HL-60 (cell line): ENCODE measurements at regions not wholly inside any gene's neighbourhood (a gene's known extent, or its start where the extent isn't known, plus 50 kb on each side); places are given as distances from the start of the nearest gene placed in this dataset.

Experiments used
- DNase-seq, 2 experiments: peaks; one replicate each; pipeline ENCODE4 v3.0.0-alpha.2; 2010 to 2020; ENCODE audit warnings: low read depth in 1 of 2, low spot score in 1 of 2
- H3K27ac ChIP-seq: fragments of 250-450 bp; sonication (Bioruptor Pico); replicated peaks from 2 replicates; pipeline ENCODE4 v1.5.1; 2020; ENCODE audit warnings: mild to moderate bottlenecking, moderate library complexity
- H3K27me3 ChIP-seq: fragments of 250-450 bp; sonication (Bioruptor Pico); 2 replicates; pipeline ENCODE4 v1.5.1; 2021; ENCODE audit warnings: mild to moderate bottlenecking, moderate library complexity; ENCODE audit not compliant: insufficient read depth, poor library complexity, severe bottlenecking
- H3K4me3 ChIP-seq: replicated peaks from 2 replicates; pipeline ENCODE4 v1.5.1; 2011; ENCODE audit warnings: mild to moderate bottlenecking, control low read depth, low read length; ENCODE audit not compliant: insufficient read depth
- GABPA ChIP-seq: IDR thresholded peaks from 2 replicates; pipeline ENCODE4 v1.6.1; 2012; ENCODE audit warnings: low read depth
- POLR2AphosphoS5 ChIP-seq: IDR thresholded peaks from 2 replicates; pipeline ENCODE4 v1.6.1; 2012; ENCODE audit warnings: low read depth
- SPI1 ChIP-seq: IDR thresholded peaks from 2 replicates; pipeline ENCODE4 v1.6.1; 2012; ENCODE audit warnings: low read depth, mild to moderate bottlenecking, borderline replicate concordance
- TF ChIP-seq, protein P1 (sequence below): IDR thresholded peaks from one replicate; pipeline ENCODE4 v1.5.1; 2011; ENCODE audit warnings: low read length, control low read depth, inconsistent platforms; ENCODE audit not compliant: insufficient read depth
- TF ChIP-seq, protein P2 (sequence below): IDR thresholded peaks from 2 replicates; pipeline ENCODE4 v1.6.1; 2012; ENCODE audit warnings: low read depth; ENCODE audit not compliant: insufficient replicate concordance

DNA sequence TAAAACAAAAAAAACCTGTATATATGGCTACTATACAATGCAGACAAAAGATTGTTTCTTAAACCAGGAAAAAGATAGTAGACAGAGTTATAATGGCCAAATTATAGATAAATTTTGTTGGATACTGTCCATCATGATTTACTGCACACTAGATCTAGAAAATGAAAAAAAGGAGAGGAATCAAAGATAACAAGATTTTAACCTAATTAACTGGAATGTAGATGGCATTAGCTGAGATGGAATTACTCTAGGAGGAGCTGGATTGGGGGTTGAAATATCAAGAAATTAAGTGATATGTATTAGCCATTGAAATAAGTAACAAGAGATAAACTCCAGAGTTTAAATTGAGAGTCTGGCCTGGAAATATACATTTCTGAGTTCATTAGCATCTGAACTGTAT lies 1489.1 kb downstream of the PLA2G4A start:
- Histone ChIP-seq H3K4me3 (no peak overlapping the region), H3K27me3 (no peaks in the 10 kb centered on the region)
- TF ChIP-seq, protein P1, sequence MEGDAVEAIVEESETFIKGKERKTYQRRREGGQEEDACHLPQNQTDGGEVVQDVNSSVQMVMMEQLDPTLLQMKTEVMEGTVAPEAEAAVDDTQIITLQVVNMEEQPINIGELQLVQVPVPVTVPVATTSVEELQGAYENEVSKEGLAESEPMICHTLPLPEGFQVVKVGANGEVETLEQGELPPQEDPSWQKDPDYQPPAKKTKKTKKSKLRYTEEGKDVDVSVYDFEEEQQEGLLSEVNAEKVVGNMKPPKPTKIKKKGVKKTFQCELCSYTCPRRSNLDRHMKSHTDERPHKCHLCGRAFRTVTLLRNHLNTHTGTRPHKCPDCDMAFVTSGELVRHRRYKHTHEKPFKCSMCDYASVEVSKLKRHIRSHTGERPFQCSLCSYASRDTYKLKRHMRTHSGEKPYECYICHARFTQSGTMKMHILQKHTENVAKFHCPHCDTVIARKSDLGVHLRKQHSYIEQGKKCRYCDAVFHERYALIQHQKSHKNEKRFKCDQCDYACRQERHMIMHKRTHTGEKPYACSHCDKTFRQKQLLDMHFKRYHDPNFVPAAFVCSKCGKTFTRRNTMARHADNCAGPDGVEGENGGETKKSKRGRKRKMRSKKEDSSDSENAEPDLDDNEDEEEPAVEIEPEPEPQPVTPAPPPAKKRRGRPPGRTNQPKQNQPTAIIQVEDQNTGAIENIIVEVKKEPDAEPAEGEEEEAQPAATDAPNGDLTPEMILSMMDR, result no peak
- TF ChIP-seq SPI1 (no peak), GABPA (no peak), POLR2AphosphoS5 (no peak)
- TF ChIP-seq, protein P2, sequence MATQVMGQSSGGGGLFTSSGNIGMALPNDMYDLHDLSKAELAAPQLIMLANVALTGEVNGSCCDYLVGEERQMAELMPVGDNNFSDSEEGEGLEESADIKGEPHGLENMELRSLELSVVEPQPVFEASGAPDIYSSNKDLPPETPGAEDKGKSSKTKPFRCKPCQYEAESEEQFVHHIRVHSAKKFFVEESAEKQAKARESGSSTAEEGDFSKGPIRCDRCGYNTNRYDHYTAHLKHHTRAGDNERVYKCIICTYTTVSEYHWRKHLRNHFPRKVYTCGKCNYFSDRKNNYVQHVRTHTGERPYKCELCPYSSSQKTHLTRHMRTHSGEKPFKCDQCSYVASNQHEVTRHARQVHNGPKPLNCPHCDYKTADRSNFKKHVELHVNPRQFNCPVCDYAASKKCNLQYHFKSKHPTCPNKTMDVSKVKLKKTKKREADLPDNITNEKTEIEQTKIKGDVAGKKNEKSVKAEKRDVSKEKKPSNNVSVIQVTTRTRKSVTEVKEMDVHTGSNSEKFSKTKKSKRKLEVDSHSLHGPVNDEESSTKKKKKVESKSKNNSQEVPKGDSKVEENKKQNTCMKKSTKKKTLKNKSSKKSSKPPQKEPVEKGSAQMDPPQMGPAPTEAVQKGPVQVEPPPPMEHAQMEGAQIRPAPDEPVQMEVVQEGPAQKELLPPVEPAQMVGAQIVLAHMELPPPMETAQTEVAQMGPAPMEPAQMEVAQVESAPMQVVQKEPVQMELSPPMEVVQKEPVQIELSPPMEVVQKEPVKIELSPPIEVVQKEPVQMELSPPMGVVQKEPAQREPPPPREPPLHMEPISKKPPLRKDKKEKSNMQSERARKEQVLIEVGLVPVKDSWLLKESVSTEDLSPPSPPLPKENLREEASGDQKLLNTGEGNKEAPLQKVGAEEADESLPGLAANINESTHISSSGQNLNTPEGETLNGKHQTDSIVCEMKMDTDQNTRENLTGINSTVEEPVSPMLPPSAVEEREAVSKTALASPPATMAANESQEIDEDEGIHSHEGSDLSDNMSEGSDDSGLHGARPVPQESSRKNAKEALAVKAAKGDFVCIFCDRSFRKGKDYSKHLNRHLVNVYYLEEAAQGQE, result no peak

GRCh38 chr1:188325211-188325610 lies 1496.5 kb downstream of the PLA2G4A start:
- TF ChIP-seq GABPA, result no peak
- TF ChIP-seq, protein P2, result no peak
- no peak for TF ChIP-seq POLR2AphosphoS5
- no peak for TF ChIP-seq SPI1
- TF ChIP-seq, protein P1, result no peak
- no peak overlapping the region for H3K27ac ChIP-seq
- H3K27me3 ChIP-seq, result no peaks in the 10 kb centered on the region
- no peak overlapping the region for H3K4me3 ChIP-seq
- no peak for DNase-seq

More for the DNA sequence above, 1489.1 kb downstream of the PLA2G4A start:
- no peak for DNase-seq
- no peak overlapping the region for H3K27ac ChIP-seq

- TF ChIP-seq, protein P1, result no peak
- TF ChIP-seq, protein P2, result no peak
- TF ChIP-seq POLR2AphosphoS5 (no peak), SPI1 (no peak), GABPA (no peak)
- Histone ChIP-seq H3K4me3 (no peak overlapping the region), H3K27me3 (no peaks in the 10 kb centered on the region), H3K27ac (no peak overlapping the region)
- DNase-seq, result no peak
Measured at GRCh38 chr1:188343914-188344313, 1515.2 kb downstream of the PLA2G4A start.
